C4-2B (cell line): ENCODE measurements at regions not wholly inside any gene's neighbourhood (a gene's known extent, or its start where the extent isn't known, plus 50 kb on each side); places are given as distances from the start of the nearest gene placed in this dataset.

ENCODE experiments used
- ZFX ChIP-seq: fragments of 450-650 bp; IDR thresholded peaks from 2 replicates; pipeline ENCODE4 v1.6.1; 2017
- TF ChIP-seq, protein P1 (sequence below): fragments of 450-650 bp; conservative IDR thresholded peaks from 2 replicates; pipeline ENCODE4 v1.5.1; 2017; ENCODE audit warnings: mild to moderate bottlenecking

GRCh38 chr13:50519866-50520265 lies 323.6 kb downstream of the DLEU7 start:
- TF ChIP-seq, protein P1, sequence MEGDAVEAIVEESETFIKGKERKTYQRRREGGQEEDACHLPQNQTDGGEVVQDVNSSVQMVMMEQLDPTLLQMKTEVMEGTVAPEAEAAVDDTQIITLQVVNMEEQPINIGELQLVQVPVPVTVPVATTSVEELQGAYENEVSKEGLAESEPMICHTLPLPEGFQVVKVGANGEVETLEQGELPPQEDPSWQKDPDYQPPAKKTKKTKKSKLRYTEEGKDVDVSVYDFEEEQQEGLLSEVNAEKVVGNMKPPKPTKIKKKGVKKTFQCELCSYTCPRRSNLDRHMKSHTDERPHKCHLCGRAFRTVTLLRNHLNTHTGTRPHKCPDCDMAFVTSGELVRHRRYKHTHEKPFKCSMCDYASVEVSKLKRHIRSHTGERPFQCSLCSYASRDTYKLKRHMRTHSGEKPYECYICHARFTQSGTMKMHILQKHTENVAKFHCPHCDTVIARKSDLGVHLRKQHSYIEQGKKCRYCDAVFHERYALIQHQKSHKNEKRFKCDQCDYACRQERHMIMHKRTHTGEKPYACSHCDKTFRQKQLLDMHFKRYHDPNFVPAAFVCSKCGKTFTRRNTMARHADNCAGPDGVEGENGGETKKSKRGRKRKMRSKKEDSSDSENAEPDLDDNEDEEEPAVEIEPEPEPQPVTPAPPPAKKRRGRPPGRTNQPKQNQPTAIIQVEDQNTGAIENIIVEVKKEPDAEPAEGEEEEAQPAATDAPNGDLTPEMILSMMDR = no peak
- no peak for TF ChIP-seq ZFX
